MM.1S (cell line): ENCODE measurements at regions not wholly inside any gene's neighbourhood (a gene's known extent, or its start where the extent isn't known, plus 50 kb on each side); places are given as distances from the start of the nearest gene placed in this dataset.

ENCODE experiments used
- DNase-seq: peaks from one replicate; pipeline ENCODE4 v3.0.0-alpha.2; 2015
- H2AFZ ChIP-seq: fragments of 300-600 bp; sonication (generic); 2 replicates; pipeline ENCODE4 v1.6.0; 2016; ENCODE audit warnings: antibody characterized with exemption, low read length
- H3F3A ChIP-seq: fragments of 300-600 bp; sonication (generic); 2 replicates; pipeline ENCODE4 v1.6.1; 2016; ENCODE audit warnings: mild to moderate bottlenecking, antibody characterized with exemption, low read length, moderate library complexity, mixed read lengths; ENCODE audit not compliant: insufficient read depth
- H3K27ac ChIP-seq: fragments of 300-600 bp; sonication (generic); 2 replicates; pipeline ENCODE4 v1.5.1; 2016; ENCODE audit warnings: mild to moderate bottlenecking, low read length
- H3K27me3 ChIP-seq: fragments of 300-600 bp; sonication (generic); replicated peaks from 2 replicates; pipeline ENCODE4 v1.6.0; 2016; ENCODE audit warnings: low read length; ENCODE audit not compliant: insufficient read depth
- H3K36me3 ChIP-seq: fragments of 300-600 bp; sonication (generic); replicated peaks from 2 replicates; pipeline ENCODE4 v1.6.1; 2016; ENCODE audit warnings: mild to moderate bottlenecking, low read length, mixed read lengths; ENCODE audit not compliant: insufficient read depth
- H3K4me1 ChIP-seq: fragments of 300-600 bp; sonication (generic); 2 replicates; pipeline ENCODE4 v1.6.1; 2016; ENCODE audit warnings: low read length, mixed read lengths
- H3K4me2 ChIP-seq: fragments of 300-600 bp; sonication (generic); 2 replicates; pipeline ENCODE4 v1.6.0; 2016; ENCODE audit warnings: low read depth, low read length
- H3K4me3 ChIP-seq: fragments of 300-600 bp; sonication (generic); 2 replicates; pipeline ENCODE4 v1.5.1; 2016; ENCODE audit warnings: low read length, mixed read lengths
- H3K79me2 ChIP-seq: fragments of 300-600 bp; sonication (generic); 2 replicates; pipeline ENCODE4 v1.6.1; 2016; ENCODE audit warnings: mixed run types, low read length, mixed read lengths
- H3K9ac ChIP-seq: fragments of 300-600 bp; sonication (generic); 2 replicates; pipeline ENCODE4 v1.6.1; 2016; ENCODE audit warnings: low read length, mixed read lengths
- H3K9me2 ChIP-seq: fragments of 300-600 bp; sonication (generic); replicated peaks from 2 replicates; pipeline ENCODE4 v1.6.1; 2016; ENCODE audit warnings: mild to moderate bottlenecking, low read length, mixed read lengths; ENCODE audit not compliant: insufficient read depth
- H3K9me3 ChIP-seq: fragments of 300-600 bp; sonication (generic); replicated peaks from 2 replicates; pipeline ENCODE4 v1.6.1; 2016; ENCODE audit warnings: mild to moderate bottlenecking, low read length, mixed read lengths; ENCODE audit not compliant: insufficient read depth
- H4K20me1 ChIP-seq: fragments of 300-600 bp; sonication (generic); 2 replicates; pipeline ENCODE4 v1.6.1; 2016; ENCODE audit warnings: mild to moderate bottlenecking, low read length, moderate library complexity, mixed read lengths; ENCODE audit not compliant: insufficient read depth
- EZH2 ChIP-seq: fragments of 300-600 bp; sonication (generic); optimal IDR thresholded peaks from 2 replicates; pipeline ENCODE3; 2017; ENCODE audit warnings: low read depth, mild to moderate bottlenecking, antibody characterized with exemption, low read length, mixed read lengths
- EZH2phosphoT487 ChIP-seq: fragments of 300-600 bp; sonication (generic); IDR thresholded peaks from 2 replicates; pipeline ENCODE4 v1.6.1; 2018; ENCODE audit warnings: antibody characterized with exemption, low read length
- TF ChIP-seq, protein P1 (sequence below): fragments of 300-600 bp; sonication (generic); IDR thresholded peaks from 2 replicates; pipeline ENCODE4 v1.5.1; 2016; ENCODE audit warnings: antibody characterized with exemption, low read length, mixed read lengths

- no peaks in the 10 kb centered on the region for H3K4me1 ChIP-seq
- H4K20me1 ChIP-seq = no peaks in the 10 kb centered on the region
- no peaks in the 10 kb centered on the region for H3K9me3 ChIP-seq
- TF ChIP-seq EZH2phosphoT487 = no peak
- TF ChIP-seq, protein P1, sequence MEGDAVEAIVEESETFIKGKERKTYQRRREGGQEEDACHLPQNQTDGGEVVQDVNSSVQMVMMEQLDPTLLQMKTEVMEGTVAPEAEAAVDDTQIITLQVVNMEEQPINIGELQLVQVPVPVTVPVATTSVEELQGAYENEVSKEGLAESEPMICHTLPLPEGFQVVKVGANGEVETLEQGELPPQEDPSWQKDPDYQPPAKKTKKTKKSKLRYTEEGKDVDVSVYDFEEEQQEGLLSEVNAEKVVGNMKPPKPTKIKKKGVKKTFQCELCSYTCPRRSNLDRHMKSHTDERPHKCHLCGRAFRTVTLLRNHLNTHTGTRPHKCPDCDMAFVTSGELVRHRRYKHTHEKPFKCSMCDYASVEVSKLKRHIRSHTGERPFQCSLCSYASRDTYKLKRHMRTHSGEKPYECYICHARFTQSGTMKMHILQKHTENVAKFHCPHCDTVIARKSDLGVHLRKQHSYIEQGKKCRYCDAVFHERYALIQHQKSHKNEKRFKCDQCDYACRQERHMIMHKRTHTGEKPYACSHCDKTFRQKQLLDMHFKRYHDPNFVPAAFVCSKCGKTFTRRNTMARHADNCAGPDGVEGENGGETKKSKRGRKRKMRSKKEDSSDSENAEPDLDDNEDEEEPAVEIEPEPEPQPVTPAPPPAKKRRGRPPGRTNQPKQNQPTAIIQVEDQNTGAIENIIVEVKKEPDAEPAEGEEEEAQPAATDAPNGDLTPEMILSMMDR = no peak
- TF ChIP-seq EZH2 = no peak
- H3K36me3 ChIP-seq = no peaks in the 10 kb centered on the region
- H3K79me2 ChIP-seq = no peaks in the 10 kb centered on the region
- no peak overlapping the region for H2AFZ ChIP-seq
- no peak overlapping the region for H3K4me2 ChIP-seq
- no peaks in the 10 kb centered on the region for H3K27me3 ChIP-seq
- H3K9ac ChIP-seq = no peak overlapping the region
- H3F3A ChIP-seq = no peaks in the 10 kb centered on the region
- no peaks in the 10 kb centered on the region for H3K9me2 ChIP-seq
- H3K4me3 ChIP-seq = no peak overlapping the region
- no peak overlapping the region for H3K27ac ChIP-seq
- DNase-seq = no peak
Observed at GRCh38 chr21:27292229-27292628, 325.3 kb upstream of the ADAMTS5 start.

- Histone ChIP-seq H3K27me3 (no peaks in the 10 kb centered on the region), H3K4me3 (no peak overlapping the region), H3K27ac (no peak overlapping the region), H3K9me2 (no peaks in the 10 kb centered on the region), H3K4me1 (no peaks in the 10 kb centered on the region), H3F3A (no peaks in the 10 kb centered on the region), H3K4me2 (no peak overlapping the region), H3K36me3 (no peaks in the 10 kb centered on the region), H3K9me3 (no peaks in the 10 kb centered on the region), H4K20me1 (no peaks in the 10 kb centered on the region), H3K9ac (no peak overlapping the region), H2AFZ (no peak overlapping the region), H3K79me2 (no peaks in the 10 kb centered on the region)
- no peak for DNase-seq
- TF ChIP-seq EZH2 (no peak), EZH2phosphoT487 (no peak)
- TF ChIP-seq, protein P1 = no peak
Observed at GRCh38 chr21:27291006-27291405, 324.1 kb upstream of the ADAMTS5 start.

DNA sequence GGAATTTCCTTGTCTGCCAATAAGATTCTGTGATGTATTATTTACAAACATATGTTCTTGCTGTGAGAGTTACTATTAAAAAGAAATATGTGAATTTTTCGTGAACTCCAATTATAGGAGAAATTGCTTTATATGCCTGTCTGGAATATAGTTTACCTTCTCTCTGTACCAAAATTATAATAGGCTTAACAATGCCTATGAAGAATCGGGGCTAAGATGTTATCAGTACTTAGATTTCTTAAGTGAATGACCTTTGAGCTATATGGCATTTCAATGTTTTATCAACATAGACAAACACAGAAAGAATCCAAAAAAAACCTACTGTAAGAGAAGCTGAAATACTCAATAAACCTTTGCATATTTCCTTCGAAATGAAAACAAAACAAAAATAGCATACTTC lies 323.1 kb upstream of the ADAMTS5 start:
- Histone ChIP-seq H3K79me2 (no peaks in the 10 kb centered on the region), H3K9me2 (no peaks in the 10 kb centered on the region), H3K9me3 (no peaks in the 10 kb centered on the region), H4K20me1 (no peaks in the 10 kb centered on the region), H3K4me1 (no peaks in the 10 kb centered on the region), H3K36me3 (no peaks in the 10 kb centered on the region), H3K27me3 (no peaks in the 10 kb centered on the region), H3K4me3 (no peak overlapping the region), H3K27ac (no peak overlapping the region), H3K9ac (no peak overlapping the region), H2AFZ (no peak overlapping the region), H3K4me2 (no peak overlapping the region), H3F3A (no peaks in the 10 kb centered on the region)
- TF ChIP-seq EZH2phosphoT487 (no peak), EZH2 (no peak)
- TF ChIP-seq, protein P1 = no peak
- no peak for DNase-seq
